ENCODE measurements at regions not wholly inside any gene's neighbourhood (a gene's known extent, or its start where the extent isn't known, plus 50 kb on each side); places are given as distances from the start of the nearest gene placed in this dataset.
"Not testable (repeated sequence)": the region's sequence is repeated elsewhere in the genome, so short reads cannot be mapped to it uniquely, and the experiment has no call there.

- no peak for TF ChIP-seq CTCF (IDR thresholded peaks at IDR 0.05; ENCODE audit: insufficient read depth, low read length)
- no peak overlapping the region for H3K4me3 ChIP-seq (ENCODE audit: low read depth, low read length)
- no peak for DNase-seq (ENCODE audit: low read depth)
Measured at GRCh38 chr3:145492456-145492855, 668.5 kb downstream of the PLOD2 start.

GRCh38 chr3:145517416-145517815 is 643.6 kb downstream of the PLOD2 start:
- not testable (repeated sequence) for DNase-seq (ENCODE audit: low read depth); H3K4me3 ChIP-seq (ENCODE audit: low read depth, low read length)

- no peak for TF ChIP-seq CTCF (IDR thresholded peaks at IDR 0.05; ENCODE audit: insufficient read depth, low read length)
- no peak for DNase-seq (ENCODE audit: low read depth)
Measured at GRCh38 chr3:145518639-145519038, 642.3 kb downstream of the PLOD2 start.

GRCh38 chr3:145519398-145520047 is 641.5 kb downstream of the PLOD2 start:
- H3K4me3 ChIP-seq (ENCODE audit: low read depth, low read length): no peak overlapping the region
- no peak for DNase-seq (ENCODE audit: low read depth)
- TF ChIP-seq CTCF (IDR thresholded peaks at IDR 0.05; ENCODE audit: insufficient read depth, low read length): no peak

More at GRCh38 chr3:145518639-145519038, 642.3 kb downstream of the PLOD2 start:
- H3K4me3 ChIP-seq (ENCODE audit: low read depth, low read length): no peak overlapping the region

GRCh38 chr3:145522179-145522578 is 638.8 kb downstream of the PLOD2 start:
- no peak for DNase-seq (ENCODE audit: low read depth)
- no peak for TF ChIP-seq CTCF (IDR thresholded peaks at IDR 0.05; ENCODE audit: insufficient read depth, low read length)
- no peak overlapping the region for H3K4me3 ChIP-seq (ENCODE audit: low read depth, low read length)

- H3K4me3 ChIP-seq (ENCODE audit: low read depth, low read length): no peak overlapping the region
- TF ChIP-seq CTCF (IDR thresholded peaks at IDR 0.05; ENCODE audit: insufficient read depth, low read length): no peak
- DNase-seq (ENCODE audit: low read depth): no peak
Measured at GRCh38 chr3:145522893-145523651, 637.9 kb downstream of the PLOD2 start.

- no peak for DNase-seq (ENCODE audit: low read depth)
- no peak for TF ChIP-seq CTCF (IDR thresholded peaks at IDR 0.05; ENCODE audit: insufficient read depth, low read length)
- H3K4me3 ChIP-seq (ENCODE audit: low read depth, low read length): no peak overlapping the region
Measured at GRCh38 chr3:145531548-145531947, 629.4 kb downstream of the PLOD2 start.

All from fibroblast of the aortic adventitia (primary cell).